MM.1S (cell line): ENCODE measurements at regions not wholly inside any gene's neighbourhood (a gene's known extent, or its start where the extent isn't known, plus 50 kb on each side); places are given as distances from the start of the nearest gene placed in this dataset.

Experiments used
- DNase-seq: peaks from one replicate; pipeline ENCODE4 v3.0.0-alpha.2; 2015
- H2AFZ ChIP-seq: fragments of 300-600 bp; sonication (generic); 2 replicates; pipeline ENCODE4 v1.6.0; 2016; ENCODE audit warnings: antibody characterized with exemption, low read length
- H3F3A ChIP-seq: fragments of 300-600 bp; sonication (generic); 2 replicates; pipeline ENCODE4 v1.6.1; 2016; ENCODE audit warnings: mild to moderate bottlenecking, antibody characterized with exemption, low read length, moderate library complexity, mixed read lengths; ENCODE audit not compliant: insufficient read depth
- H3K27ac ChIP-seq: fragments of 300-600 bp; sonication (generic); 2 replicates; pipeline ENCODE4 v1.5.1; 2016; ENCODE audit warnings: mild to moderate bottlenecking, low read length
- H3K27me3 ChIP-seq: fragments of 300-600 bp; sonication (generic); replicated peaks from 2 replicates; pipeline ENCODE4 v1.6.0; 2016; ENCODE audit warnings: low read length; ENCODE audit not compliant: insufficient read depth
- H3K36me3 ChIP-seq: fragments of 300-600 bp; sonication (generic); replicated peaks from 2 replicates; pipeline ENCODE4 v1.6.1; 2016; ENCODE audit warnings: mild to moderate bottlenecking, low read length, mixed read lengths; ENCODE audit not compliant: insufficient read depth
- H3K4me1 ChIP-seq: fragments of 300-600 bp; sonication (generic); 2 replicates; pipeline ENCODE4 v1.6.1; 2016; ENCODE audit warnings: low read length, mixed read lengths
- H3K4me2 ChIP-seq: fragments of 300-600 bp; sonication (generic); 2 replicates; pipeline ENCODE4 v1.6.0; 2016; ENCODE audit warnings: low read depth, low read length
- H3K4me3 ChIP-seq: fragments of 300-600 bp; sonication (generic); 2 replicates; pipeline ENCODE4 v1.5.1; 2016; ENCODE audit warnings: low read length, mixed read lengths
- H3K79me2 ChIP-seq: fragments of 300-600 bp; sonication (generic); 2 replicates; pipeline ENCODE4 v1.6.1; 2016; ENCODE audit warnings: mixed run types, low read length, mixed read lengths
- H3K9ac ChIP-seq: fragments of 300-600 bp; sonication (generic); 2 replicates; pipeline ENCODE4 v1.6.1; 2016; ENCODE audit warnings: low read length, mixed read lengths
- H3K9me2 ChIP-seq: fragments of 300-600 bp; sonication (generic); replicated peaks from 2 replicates; pipeline ENCODE4 v1.6.1; 2016; ENCODE audit warnings: mild to moderate bottlenecking, low read length, mixed read lengths; ENCODE audit not compliant: insufficient read depth
- H3K9me3 ChIP-seq: fragments of 300-600 bp; sonication (generic); replicated peaks from 2 replicates; pipeline ENCODE4 v1.6.1; 2016; ENCODE audit warnings: mild to moderate bottlenecking, low read length, mixed read lengths; ENCODE audit not compliant: insufficient read depth
- H4K20me1 ChIP-seq: fragments of 300-600 bp; sonication (generic); 2 replicates; pipeline ENCODE4 v1.6.1; 2016; ENCODE audit warnings: mild to moderate bottlenecking, low read length, moderate library complexity, mixed read lengths; ENCODE audit not compliant: insufficient read depth
- CTCF ChIP-seq: fragments of 300-600 bp; sonication (generic); IDR thresholded peaks from 2 replicates; pipeline ENCODE4 v1.5.1; 2016; ENCODE audit warnings: antibody characterized with exemption, low read length, mixed read lengths
- EZH2 ChIP-seq: fragments of 300-600 bp; sonication (generic); optimal IDR thresholded peaks from 2 replicates; pipeline ENCODE3; 2017; ENCODE audit warnings: low read depth, mild to moderate bottlenecking, antibody characterized with exemption, low read length, mixed read lengths
- EZH2phosphoT487 ChIP-seq: fragments of 300-600 bp; sonication (generic); IDR thresholded peaks from 2 replicates; pipeline ENCODE4 v1.6.1; 2018; ENCODE audit warnings: antibody characterized with exemption, low read length

- Histone ChIP-seq H3K4me2 (no peak overlapping the region), H3K36me3 (no peaks in the 10 kb centered on the region), H3K9me3 (no peaks in the 10 kb centered on the region), H3K4me1 (no peaks in the 10 kb centered on the region), H3K79me2 (no peaks in the 10 kb centered on the region), H3K4me3 (no peak overlapping the region), H3K27me3 (no peaks in the 10 kb centered on the region), H3F3A (no peaks in the 10 kb centered on the region), H3K27ac (no peak overlapping the region), H4K20me1 (no peaks in the 10 kb centered on the region), H2AFZ (no peak overlapping the region), H3K9ac (no peak overlapping the region), H3K9me2 (no peaks in the 10 kb centered on the region)
- no peak for DNase-seq
- TF ChIP-seq CTCF (no peak), EZH2phosphoT487 (no peak), EZH2 (no peak)
Observed at GRCh38 chr6:78462728-78463127, 404.6 kb upstream of the IRAK1BP1 start.

- TF ChIP-seq EZH2: no peak
- Histone ChIP-seq H3K9me2 (no peaks in the 10 kb centered on the region), H4K20me1 (no peaks in the 10 kb centered on the region), H3K4me3 (no peak overlapping the region), H2AFZ (no peak overlapping the region), H3K27me3 (no peaks in the 10 kb centered on the region), H3K4me1 (no peaks in the 10 kb centered on the region), H3K79me2 (no peaks in the 10 kb centered on the region), H3K9me3 (no peaks in the 10 kb centered on the region), H3K9ac (no peak overlapping the region), H3K36me3 (no peaks in the 10 kb centered on the region), H3K27ac (no peak overlapping the region), H3K4me2 (no peak overlapping the region), H3F3A (no peaks in the 10 kb centered on the region)
- no peak for DNase-seq
Observed at GRCh38 chr6:78465059-78465634, 402.2 kb upstream of the IRAK1BP1 start.

DNA sequence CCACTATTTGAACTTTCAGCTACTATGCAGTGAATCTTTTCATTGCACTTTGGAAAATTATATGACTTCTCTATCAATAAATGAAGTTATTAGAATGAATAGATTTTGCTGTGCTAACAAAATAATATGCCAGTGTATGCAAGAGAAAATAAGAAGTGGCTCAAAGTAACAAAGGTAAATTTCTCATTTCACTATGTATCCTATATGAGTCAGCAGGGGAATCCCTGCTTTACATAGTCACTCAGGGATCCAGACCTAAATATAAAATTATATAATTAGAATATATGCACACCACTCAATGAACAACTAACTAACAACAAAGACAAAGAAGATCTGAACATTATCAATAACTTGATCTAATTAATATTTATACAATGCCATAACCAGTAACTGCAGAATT lies 390.8 kb upstream of the IRAK1BP1 start:
- DNase-seq: peak; percentile 30
- H3F3A ChIP-seq: no peaks in the 10 kb centered on the region

GRCh38 chr6:78482801-78483552 lies 384.4 kb upstream of the IRAK1BP1 start:
- no peak overlapping the region for H3K9ac ChIP-seq
- H3K27ac ChIP-seq: no peak overlapping the region
- no peaks in the 10 kb centered on the region for H3K4me1 ChIP-seq
- H3K79me2 ChIP-seq: no peaks in the 10 kb centered on the region
- no peaks in the 10 kb centered on the region for H3K36me3 ChIP-seq
- TF ChIP-seq EZH2: no peak
- TF ChIP-seq EZH2phosphoT487: no peak
- TF ChIP-seq CTCF: no peak
- no peak overlapping the region for H3K4me3 ChIP-seq
- DNase-seq: no peak
- no peak overlapping the region for H3K4me2 ChIP-seq
- H3K9me3 ChIP-seq: no peaks in the 10 kb centered on the region
- H4K20me1 ChIP-seq: no peaks in the 10 kb centered on the region
- no peak overlapping the region for H2AFZ ChIP-seq
- no peaks in the 10 kb centered on the region for H3K9me2 ChIP-seq
- no peaks in the 10 kb centered on the region for H3K27me3 ChIP-seq
- H3F3A ChIP-seq: no peaks in the 10 kb centered on the region

More for the DNA sequence above, 390.8 kb upstream of the IRAK1BP1 start:
- no peak overlapping the region for H3K4me2 ChIP-seq
- H3K4me3 ChIP-seq: no peak overlapping the region
- H3K36me3 ChIP-seq: no peaks in the 10 kb centered on the region
- H3K27me3 ChIP-seq: no peaks in the 10 kb centered on the region
- no peaks in the 10 kb centered on the region for H3K9me3 ChIP-seq
- H3K27ac ChIP-seq: no peak overlapping the region
- H3K4me1 ChIP-seq: peaks cover 5% of the 10 kb centered on the region; the same call in 1 of the 2 replicates
- no peak for TF ChIP-seq EZH2
- H3K9me2 ChIP-seq: no peaks in the 10 kb centered on the region
- H3K9ac ChIP-seq: no peak overlapping the region
- no peak overlapping the region for H2AFZ ChIP-seq
- no peaks in the 10 kb centered on the region for H3K79me2 ChIP-seq
- no peaks in the 10 kb centered on the region for H4K20me1 ChIP-seq
